Upper lobe of right lung (tissue), 1 donor: ENCODE measurements at regions not wholly inside any gene's neighbourhood (a gene's known extent, or its start where the extent isn't known, plus 50 kb on each side); places are given as distances from the start of the nearest gene placed in this dataset.

Experiments
- ATAC-seq: fragments of 200-7000 bp; cut with Tn5 transposase; one replicate; pipeline ENCODE4 v1.9.1; 2020; ENCODE audit warnings: mild to moderate bottlenecking, moderate library complexity
- DNase-seq: peaks from one replicate; pipeline ENCODE4 v3.0.0-alpha.2; 2020
- H3K27ac ChIP-seq: fragments of 200-600 bp; one replicate; pipeline ENCODE4 v1.8.0; 2022
- H3K27me3 ChIP-seq: fragments of 200-600 bp; one replicate; pipeline ENCODE4 v1.8.0; 2022; ENCODE audit warnings: mild to moderate bottlenecking
- H3K36me3 ChIP-seq: fragments of 200-600 bp; one replicate; pipeline ENCODE4 v1.8.0; 2022
- H3K4me1 ChIP-seq: fragments of 200-600 bp; one replicate; pipeline ENCODE4 v1.8.0; 2022
- H3K4me3 ChIP-seq: fragments of 200-600 bp; one replicate; pipeline ENCODE4 v1.8.0; 2022; ENCODE audit warnings: mild to moderate bottlenecking
- H3K9me3 ChIP-seq: fragments of 200-600 bp; one replicate; pipeline ENCODE4 v1.8.0; 2022
- CTCF ChIP-seq: fragments of 200-600 bp; IDR thresholded peaks from one replicate; pipeline ENCODE4 v1.8.0; 2022; ENCODE audit warnings: antibody characterized with exemption
- intact Hi-C: fragments of 100-400 bp; cut with DNase I; formaldehyde crosslinking; loops from one replicate; pipeline ENCODE4 v1.11.0; 2022
- donor health status: DM: no; HTN: yes; CAD: no; lungs with severe emphysema.

DNA sequence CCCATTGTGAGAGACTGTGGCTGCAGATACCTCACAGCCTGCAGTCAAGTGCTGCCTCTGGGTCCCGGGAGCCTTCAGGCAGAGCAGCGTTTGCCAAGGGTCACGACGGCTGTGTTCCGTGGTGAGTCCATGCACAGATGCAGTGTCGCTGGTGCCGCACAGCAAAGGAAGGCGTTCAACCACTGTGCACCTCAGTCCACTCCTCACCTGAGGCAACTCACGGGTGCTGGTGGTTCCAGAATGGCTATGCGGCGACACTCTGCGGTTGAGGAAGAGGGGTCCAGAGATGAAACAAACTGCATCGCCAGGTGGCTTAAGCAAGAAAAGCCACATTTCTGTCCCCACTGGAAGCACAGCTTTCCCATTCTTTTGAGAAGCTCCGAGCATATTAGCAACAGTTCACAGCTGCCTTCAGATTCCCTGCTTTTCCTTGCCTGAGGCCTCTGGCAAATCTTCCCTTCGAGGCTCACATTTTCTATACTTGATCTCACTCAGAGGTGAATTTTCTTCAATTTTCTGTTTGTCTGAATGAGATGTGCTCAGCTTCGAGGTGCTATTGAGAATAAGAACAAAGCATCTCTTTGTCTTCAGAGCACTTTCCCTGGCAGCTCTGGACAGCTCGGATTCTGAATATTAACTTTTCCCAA, 208.8 kb upstream of the TWIST2 start:
- no peak overlapping the region for H3K27ac ChIP-seq
- no peaks in the 10 kb centered on the region for H3K4me1 ChIP-seq
- intact Hi-C loops: no loop called here
- H3K9me3 ChIP-seq: no peaks in the 10 kb centered on the region
- H3K4me3 ChIP-seq: no peak overlapping the region
- H3K36me3 ChIP-seq: no peaks in the 10 kb centered on the region
- no peaks in the 10 kb centered on the region for H3K27me3 ChIP-seq
- no peak for DNase-seq
- no peak for ATAC-seq
- TF ChIP-seq CTCF: no peak

DNA sequence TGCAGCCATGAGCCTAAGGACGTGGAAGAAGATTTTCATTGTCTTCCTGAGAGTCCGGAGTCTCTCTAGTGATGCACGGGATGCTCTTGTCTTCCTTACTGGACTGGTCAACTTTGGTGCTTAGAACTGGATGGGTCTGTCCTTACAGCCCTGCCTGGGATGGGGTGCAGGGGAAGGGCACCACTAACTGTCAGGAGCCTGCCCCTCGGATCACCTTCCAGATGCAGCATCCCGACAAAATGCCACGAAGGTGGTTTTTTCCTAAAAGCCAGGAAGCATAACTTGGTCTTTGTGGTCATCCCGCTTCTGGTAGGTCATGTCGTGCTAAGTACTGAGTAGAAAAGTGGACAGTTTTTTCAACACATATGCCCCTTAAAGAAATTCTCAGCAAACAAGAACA, 207.4 kb upstream of the TWIST2 start:
- intact Hi-C loops: no loop called here
- ATAC-seq (no peak), DNase-seq (no peak)
- H3K4me1 ChIP-seq: no peaks in the 10 kb centered on the region
- H3K9me3 ChIP-seq: no peaks in the 10 kb centered on the region
- TF ChIP-seq CTCF: no peak
- H3K27ac ChIP-seq: no peak overlapping the region
- no peaks in the 10 kb centered on the region for H3K27me3 ChIP-seq
- no peaks in the 10 kb centered on the region for H3K36me3 ChIP-seq
- no peak overlapping the region for H3K4me3 ChIP-seq

- Histone ChIP-seq H3K4me1 (no peaks in the 10 kb centered on the region), H3K27me3 (no peaks in the 10 kb centered on the region), H3K27ac (no peak overlapping the region), H3K36me3 (no peaks in the 10 kb centered on the region), H3K4me3 (no peak overlapping the region), H3K9me3 (no peaks in the 10 kb centered on the region)
- no peak for ATAC-seq
- DNase-seq: no peak
- intact Hi-C loops: no loop called here
- no peak for TF ChIP-seq CTCF
These were observed 204.9 kb upstream of the TWIST2 start for GRCh38 chr2:238642973-238643372.

GRCh38 chr2:238643400-238643907, 204.4 kb upstream of the TWIST2 start:
- Histone ChIP-seq H3K27ac (no peak overlapping the region), H3K36me3 (no peaks in the 10 kb centered on the region), H3K4me3 (no peak overlapping the region), H3K9me3 (no peaks in the 10 kb centered on the region), H3K27me3 (no peaks in the 10 kb centered on the region), H3K4me1 (no peaks in the 10 kb centered on the region)
- ATAC-seq (no peak), DNase-seq (no peak)
- no peak for TF ChIP-seq CTCF
- intact Hi-C loops: no loop called here

GRCh38 chr2:238644095-238645081, 203.5 kb upstream of the TWIST2 start:
- peak; percentile 21 for ATAC-seq
- no peak overlapping the region for H3K27ac ChIP-seq

More at GRCh38 chr2:238644095-238645081, 203.5 kb upstream of the TWIST2 start:
- H3K4me1 ChIP-seq: no peaks in the 10 kb centered on the region
- DNase-seq: no peak
- no peak overlapping the region for H3K4me3 ChIP-seq
- H3K9me3 ChIP-seq: no peaks in the 10 kb centered on the region
- no peak for TF ChIP-seq CTCF
- no peaks in the 10 kb centered on the region for H3K36me3 ChIP-seq
- intact Hi-C loops: no loop called here
- no peaks in the 10 kb centered on the region for H3K27me3 ChIP-seq
